ENCODE measurements at regions not wholly inside any gene's neighbourhood (a gene's known extent, or its start where the extent isn't known, plus 50 kb on each side); places are given as distances from the start of the nearest gene placed in this dataset.

- TF ChIP-seq, protein P1, sequence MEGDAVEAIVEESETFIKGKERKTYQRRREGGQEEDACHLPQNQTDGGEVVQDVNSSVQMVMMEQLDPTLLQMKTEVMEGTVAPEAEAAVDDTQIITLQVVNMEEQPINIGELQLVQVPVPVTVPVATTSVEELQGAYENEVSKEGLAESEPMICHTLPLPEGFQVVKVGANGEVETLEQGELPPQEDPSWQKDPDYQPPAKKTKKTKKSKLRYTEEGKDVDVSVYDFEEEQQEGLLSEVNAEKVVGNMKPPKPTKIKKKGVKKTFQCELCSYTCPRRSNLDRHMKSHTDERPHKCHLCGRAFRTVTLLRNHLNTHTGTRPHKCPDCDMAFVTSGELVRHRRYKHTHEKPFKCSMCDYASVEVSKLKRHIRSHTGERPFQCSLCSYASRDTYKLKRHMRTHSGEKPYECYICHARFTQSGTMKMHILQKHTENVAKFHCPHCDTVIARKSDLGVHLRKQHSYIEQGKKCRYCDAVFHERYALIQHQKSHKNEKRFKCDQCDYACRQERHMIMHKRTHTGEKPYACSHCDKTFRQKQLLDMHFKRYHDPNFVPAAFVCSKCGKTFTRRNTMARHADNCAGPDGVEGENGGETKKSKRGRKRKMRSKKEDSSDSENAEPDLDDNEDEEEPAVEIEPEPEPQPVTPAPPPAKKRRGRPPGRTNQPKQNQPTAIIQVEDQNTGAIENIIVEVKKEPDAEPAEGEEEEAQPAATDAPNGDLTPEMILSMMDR (conservative IDR thresholded peaks at IDR 0.05): no peak
- H3K27ac ChIP-seq: no peak overlapping the region
Measured at GRCh38 chr11:97432926-97433325, 1043.1 kb downstream of the JRKL start.

GRCh38 chr11:97445561-97445960 is 1055.7 kb downstream of the JRKL start:
- TF ChIP-seq, protein P1 (conservative IDR thresholded peaks at IDR 0.05): no peak

DNA sequence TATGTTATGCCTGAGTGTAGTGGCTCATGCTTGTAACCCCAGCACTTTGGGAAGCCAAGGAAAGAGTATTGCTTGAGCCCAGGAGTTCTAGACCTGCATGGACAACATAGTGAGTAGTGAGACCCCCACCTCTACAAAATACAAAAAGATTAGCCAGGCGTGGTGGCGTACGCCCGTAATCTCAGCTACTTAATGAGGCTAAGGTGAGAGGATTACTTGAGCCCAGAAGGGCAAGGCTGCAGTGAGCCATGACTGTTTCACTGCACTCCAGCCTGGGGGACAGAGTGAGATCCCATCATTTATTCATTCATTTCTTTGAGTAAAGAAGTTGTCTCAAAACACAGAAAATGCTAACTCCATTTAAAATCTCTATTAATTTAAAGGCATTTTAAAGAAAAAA is 1061.6 kb downstream of the JRKL start:
- TF ChIP-seq, protein P1 (conservative IDR thresholded peaks at IDR 0.05): no peak
- H3K27ac ChIP-seq: no peak overlapping the region

More at GRCh38 chr11:97445561-97445960, 1055.7 kb downstream of the JRKL start:
- H3K27ac ChIP-seq: no peak overlapping the region

- TF ChIP-seq, protein P1 (conservative IDR thresholded peaks at IDR 0.05): peak; percentile 84
- H3K27ac ChIP-seq: no peak overlapping the region
Measured at GRCh38 chr11:97454988-97455387, 1065.2 kb downstream of the JRKL start.

- H3K27ac ChIP-seq: no peak overlapping the region
- TF ChIP-seq, protein P1 (conservative IDR thresholded peaks at IDR 0.05): no peak
Measured at GRCh38 chr11:97460091-97460490, 1070.3 kb downstream of the JRKL start.

GRCh38 chr11:97461044-97461880 is 1071.4 kb downstream of the JRKL start:
- TF ChIP-seq, protein P1 (conservative IDR thresholded peaks at IDR 0.05): no peak
- no peak overlapping the region for H3K27ac ChIP-seq

GRCh38 chr11:97461934-97462333 is 1072.1 kb downstream of the JRKL start:
- TF ChIP-seq, protein P1 (conservative IDR thresholded peaks at IDR 0.05): no peak
- no peak overlapping the region for H3K27ac ChIP-seq
